MM.1S (cell line): ENCODE measurements at regions not wholly inside any gene's neighbourhood (a gene's known extent, or its start where the extent isn't known, plus 50 kb on each side); places are given as distances from the start of the nearest gene placed in this dataset.

Experiments used
- EZH2 ChIP-seq: fragments of 300-600 bp; sonication (generic); optimal IDR thresholded peaks from 2 replicates; pipeline ENCODE3; 2017; ENCODE audit warnings: low read depth, mild to moderate bottlenecking, antibody characterized with exemption, low read length, mixed read lengths
- EZH2phosphoT487 ChIP-seq: fragments of 300-600 bp; sonication (generic); IDR thresholded peaks from 2 replicates; pipeline ENCODE4 v1.6.1; 2018; ENCODE audit warnings: antibody characterized with exemption, low read length
- TF ChIP-seq, protein P1 (sequence below): fragments of 300-600 bp; sonication (generic); IDR thresholded peaks from 2 replicates; pipeline ENCODE4 v1.5.1; 2016; ENCODE audit warnings: antibody characterized with exemption, low read length, mixed read lengths

- TF ChIP-seq, protein P1, sequence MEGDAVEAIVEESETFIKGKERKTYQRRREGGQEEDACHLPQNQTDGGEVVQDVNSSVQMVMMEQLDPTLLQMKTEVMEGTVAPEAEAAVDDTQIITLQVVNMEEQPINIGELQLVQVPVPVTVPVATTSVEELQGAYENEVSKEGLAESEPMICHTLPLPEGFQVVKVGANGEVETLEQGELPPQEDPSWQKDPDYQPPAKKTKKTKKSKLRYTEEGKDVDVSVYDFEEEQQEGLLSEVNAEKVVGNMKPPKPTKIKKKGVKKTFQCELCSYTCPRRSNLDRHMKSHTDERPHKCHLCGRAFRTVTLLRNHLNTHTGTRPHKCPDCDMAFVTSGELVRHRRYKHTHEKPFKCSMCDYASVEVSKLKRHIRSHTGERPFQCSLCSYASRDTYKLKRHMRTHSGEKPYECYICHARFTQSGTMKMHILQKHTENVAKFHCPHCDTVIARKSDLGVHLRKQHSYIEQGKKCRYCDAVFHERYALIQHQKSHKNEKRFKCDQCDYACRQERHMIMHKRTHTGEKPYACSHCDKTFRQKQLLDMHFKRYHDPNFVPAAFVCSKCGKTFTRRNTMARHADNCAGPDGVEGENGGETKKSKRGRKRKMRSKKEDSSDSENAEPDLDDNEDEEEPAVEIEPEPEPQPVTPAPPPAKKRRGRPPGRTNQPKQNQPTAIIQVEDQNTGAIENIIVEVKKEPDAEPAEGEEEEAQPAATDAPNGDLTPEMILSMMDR, result peak; percentile 67
- TF ChIP-seq EZH2, result no peak
- TF ChIP-seq EZH2phosphoT487, result no peak
Observed at GRCh38 chr3:154040283-154040682, 80.9 kb upstream of the ARHGEF26 start.
